GM12891 (cell line): ENCODE measurements at regions not wholly inside any gene's neighbourhood (a gene's known extent, or its start where the extent isn't known, plus 50 kb on each side); places are given as distances from the start of the nearest gene placed in this dataset.

Source experiments
- DNase-seq: peaks from one replicate; pipeline ENCODE4 v3.0.0; 2011; ENCODE audit warnings: low spot score; ENCODE audit not compliant: insufficient read length
- FAIRE-seq: peaks from 2 replicates; lab custom pipeline; 2011; peaks lifted over from hg19 to GRCh38; lab: Jason Lieb, UNC
- PAX5 ChIP-seq: IDR thresholded peaks from 2 replicates; pipeline ENCODE4 v1.6.1; 2011; ENCODE audit warnings: low read length, moderate library complexity, mild to moderate bottlenecking; ENCODE audit not compliant: insufficient read depth, severe bottlenecking
- POLR2A ChIP-seq: IDR thresholded peaks from 2 replicates; pipeline ENCODE4 v1.6.1; 2011; ENCODE audit warnings: low read depth, low read length, control low read depth
- POLR2AphosphoS5 ChIP-seq: IDR thresholded peaks from 2 replicates; pipeline ENCODE4 v1.6.1; 2011; ENCODE audit warnings: low read depth, low read length, control low read depth
- POU2F2 ChIP-seq: IDR thresholded peaks from 2 replicates; pipeline ENCODE4 v1.6.1; 2011; ENCODE audit warnings: low read depth, mild to moderate bottlenecking, control low read depth, low read length, moderate library complexity
- SPI1 ChIP-seq: IDR thresholded peaks from 2 replicates; pipeline ENCODE4 v1.6.1; 2011; ENCODE audit warnings: low read depth, low read length, control low read depth
- TAF1 ChIP-seq: IDR thresholded peaks from 2 replicates; pipeline ENCODE4 v1.6.1; 2011; ENCODE audit warnings: low read depth, low read length, control low read depth

- FAIRE-seq (no peak), DNase-seq (no peak)
- TF ChIP-seq POU2F2 = no peak
- no peak for TF ChIP-seq POLR2A
- TF ChIP-seq TAF1 = no peak
- TF ChIP-seq POLR2AphosphoS5 = no peak
- no peak for TF ChIP-seq SPI1
- TF ChIP-seq PAX5 = no peak
Observed at GRCh38 chr11:116364348-116364747, 408.4 kb downstream of the BUD13 start.

GRCh38 chr11:116360221-116360941, 412.4 kb downstream of the BUD13 start:
- TF ChIP-seq PAX5 (no peak), TAF1 (no peak), SPI1 (no peak), POLR2AphosphoS5 (no peak), POLR2A (no peak), POU2F2 (no peak)
- no peak for DNase-seq
- FAIRE-seq = no peak

- FAIRE-seq = no peak
- TF ChIP-seq PAX5 (no peak), TAF1 (no peak), POLR2AphosphoS5 (no peak), POLR2A (no peak)
- DNase-seq = no peak
Observed at GRCh38 chr11:116357784-116358544, 414.8 kb downstream of the BUD13 start.

GRCh38 chr11:116356451-116356850, 416.3 kb downstream of the BUD13 start:
- FAIRE-seq (no peak), DNase-seq (no peak)

GRCh38 chr11:116355104-116355503, 417.7 kb downstream of the BUD13 start:
- FAIRE-seq (no peak), DNase-seq (no peak)
- TF ChIP-seq TAF1 = no peak
- TF ChIP-seq SPI1 = no peak
- no peak for TF ChIP-seq PAX5
- no peak for TF ChIP-seq POU2F2
- no peak for TF ChIP-seq POLR2AphosphoS5
- TF ChIP-seq POLR2A = no peak

More at GRCh38 chr11:116356451-116356850, 416.3 kb downstream of the BUD13 start:
- TF ChIP-seq POLR2A (no peak), PAX5 (no peak), POU2F2 (no peak), SPI1 (no peak), POLR2AphosphoS5 (no peak), TAF1 (no peak)

- TF ChIP-seq POLR2A (no peak), SPI1 (no peak), POLR2AphosphoS5 (no peak), TAF1 (no peak), POU2F2 (no peak), PAX5 (no peak)
- no peak for DNase-seq
- no peak for FAIRE-seq
Observed at GRCh38 chr11:116353589-116353988, 419.2 kb downstream of the BUD13 start.

- no peak for TF ChIP-seq POLR2A
- no peak for TF ChIP-seq TAF1
- no peak for TF ChIP-seq POU2F2
- no peak for TF ChIP-seq PAX5
- TF ChIP-seq POLR2AphosphoS5 = no peak
- no peak for TF ChIP-seq SPI1
- FAIRE-seq = no peak
- DNase-seq = no peak
Observed at GRCh38 chr11:116352881-116353280, 419.9 kb downstream of the BUD13 start.

- DNase-seq (no peak), FAIRE-seq (no peak)
- TF ChIP-seq POLR2A = no peak
- no peak for TF ChIP-seq POU2F2
Observed at GRCh38 chr11:116348226-116348625, 424.6 kb downstream of the BUD13 start.

GRCh38 chr11:116345575-116345974, 427.2 kb downstream of the BUD13 start:
- no peak for FAIRE-seq

GRCh38 chr11:116344601-116345000, 428.2 kb downstream of the BUD13 start:
- TF ChIP-seq SPI1 = no peak
- TF ChIP-seq POLR2AphosphoS5 = no peak
- no peak for TF ChIP-seq TAF1
- no peak for TF ChIP-seq POU2F2
- no peak for TF ChIP-seq POLR2A
- no peak for TF ChIP-seq PAX5
- DNase-seq = no peak
- FAIRE-seq = no peak

More at GRCh38 chr11:116345575-116345974, 427.2 kb downstream of the BUD13 start:
- no peak for DNase-seq
- TF ChIP-seq SPI1 (no peak), TAF1 (no peak), PAX5 (no peak)
